IMR-90 (cell line): ENCODE measurements at regions not wholly inside any gene's neighbourhood (a gene's known extent, or its start where the extent isn't known, plus 50 kb on each side); places are given as distances from the start of the nearest gene placed in this dataset.

Experiments used
- CTCF ChIP-seq: conservative IDR thresholded peaks from 2 replicates; pipeline ENCODE4 v1.5.1; 2012; ENCODE audit warnings: mild to moderate bottlenecking, low read depth, low read length, improper control_type of control experiment
- MAZ ChIP-seq: IDR thresholded peaks from 2 replicates; pipeline ENCODE4 v1.6.1; 2012; ENCODE audit warnings: low read depth, mild to moderate bottlenecking, low read length, improper control_type of control experiment, moderate library complexity, borderline replicate concordance
- NFE2L2 ChIP-seq: fragments of 150-350 bp; IDR thresholded peaks from 2 replicates; pipeline ENCODE4 v1.6.1; 2016; ENCODE audit warnings: low read depth, mild to moderate bottlenecking, low read length
- POLR2A ChIP-seq: IDR thresholded peaks from 2 replicates; pipeline ENCODE4 v1.6.1; 2012; ENCODE audit warnings: mild to moderate bottlenecking, low read depth, low read length
- RCOR1 ChIP-seq: IDR thresholded peaks from 2 replicates; pipeline ENCODE4 v1.6.1; 2012; ENCODE audit warnings: mild to moderate bottlenecking, low read length, improper control_type of control experiment; ENCODE audit not compliant: insufficient replicate concordance
- TF ChIP-seq, protein P1 (sequence below): fragments of 150-350 bp; IDR thresholded peaks from 2 replicates; pipeline ENCODE4 v1.6.1; 2017; ENCODE audit warnings: mild to moderate bottlenecking, antibody characterized with exemption, low read length, low read depth

DNA sequence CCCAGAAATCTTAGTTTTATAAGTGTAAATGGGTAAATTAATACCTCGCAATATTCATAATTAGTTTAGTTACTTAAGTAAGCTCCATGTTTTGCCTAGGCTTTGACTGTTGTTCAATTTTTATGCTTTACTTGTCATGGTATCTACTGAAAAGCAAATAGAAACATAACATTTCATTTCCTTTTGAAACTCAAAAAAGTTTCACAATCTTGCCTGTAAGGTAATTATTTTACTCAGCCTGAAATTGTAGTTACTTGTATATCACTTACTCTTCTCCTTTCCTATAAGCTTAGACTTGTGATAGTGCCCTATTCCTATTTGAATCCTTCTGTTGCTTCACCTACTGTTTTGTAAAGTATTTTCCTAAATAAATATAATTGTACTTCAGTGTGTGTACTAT, 914.4 kb upstream of the COX7C start:
- TF ChIP-seq CTCF (no peak), POLR2A (no peak), RCOR1 (no peak), MAZ (no peak), NFE2L2 (no peak)
- TF ChIP-seq, protein P1, sequence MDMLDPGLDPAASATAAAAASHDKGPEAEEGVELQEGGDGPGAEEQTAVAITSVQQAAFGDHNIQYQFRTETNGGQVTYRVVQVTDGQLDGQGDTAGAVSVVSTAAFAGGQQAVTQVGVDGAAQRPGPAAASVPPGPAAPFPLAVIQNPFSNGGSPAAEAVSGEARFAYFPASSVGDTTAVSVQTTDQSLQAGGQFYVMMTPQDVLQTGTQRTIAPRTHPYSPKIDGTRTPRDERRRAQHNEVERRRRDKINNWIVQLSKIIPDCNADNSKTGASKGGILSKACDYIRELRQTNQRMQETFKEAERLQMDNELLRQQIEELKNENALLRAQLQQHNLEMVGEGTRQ: no peak
